IPS-11a (cell line): ENCODE measurements at regions not wholly inside any gene's neighbourhood (a gene's known extent, or its start where the extent isn't known, plus 50 kb on each side); places are given as distances from the start of the nearest gene placed in this dataset.
"Not testable (repeated sequence)": the region's sequence is repeated elsewhere in the genome, so short reads cannot be mapped to it uniquely, and the experiment has no call there.

Source experiments
- H3K4me3 ChIP-seq: one replicate; pipeline ENCODE4 v1.5.1; 2013; ENCODE audit warnings: low read depth, low read length, control low read depth

DNA sequence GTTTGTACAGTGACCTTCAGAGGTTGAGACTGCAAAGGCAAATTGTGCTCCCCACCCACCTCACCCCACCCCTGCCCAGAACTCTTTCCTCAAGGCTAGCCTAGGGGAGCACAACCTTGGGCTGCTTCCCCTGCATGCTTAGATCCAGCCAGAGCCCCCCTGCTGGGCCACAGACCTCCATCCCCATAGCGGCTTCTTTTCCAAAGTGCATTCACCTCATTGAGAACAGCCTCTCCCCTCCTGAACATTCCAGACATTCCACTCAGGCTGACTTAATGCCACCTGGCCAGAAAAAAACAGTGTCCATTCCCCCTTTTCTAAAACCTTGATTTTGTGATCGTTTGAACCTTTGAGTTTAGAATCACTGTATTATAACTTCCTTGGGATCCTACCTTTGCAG, 124.4 kb upstream of the TOPAZ1 start:
- no peak overlapping the region for H3K4me3 ChIP-seq

- H3K4me3 ChIP-seq = no peak overlapping the region
Measured at GRCh38 chr3:44117736-44118135, 124.0 kb upstream of the TOPAZ1 start.

DNA sequence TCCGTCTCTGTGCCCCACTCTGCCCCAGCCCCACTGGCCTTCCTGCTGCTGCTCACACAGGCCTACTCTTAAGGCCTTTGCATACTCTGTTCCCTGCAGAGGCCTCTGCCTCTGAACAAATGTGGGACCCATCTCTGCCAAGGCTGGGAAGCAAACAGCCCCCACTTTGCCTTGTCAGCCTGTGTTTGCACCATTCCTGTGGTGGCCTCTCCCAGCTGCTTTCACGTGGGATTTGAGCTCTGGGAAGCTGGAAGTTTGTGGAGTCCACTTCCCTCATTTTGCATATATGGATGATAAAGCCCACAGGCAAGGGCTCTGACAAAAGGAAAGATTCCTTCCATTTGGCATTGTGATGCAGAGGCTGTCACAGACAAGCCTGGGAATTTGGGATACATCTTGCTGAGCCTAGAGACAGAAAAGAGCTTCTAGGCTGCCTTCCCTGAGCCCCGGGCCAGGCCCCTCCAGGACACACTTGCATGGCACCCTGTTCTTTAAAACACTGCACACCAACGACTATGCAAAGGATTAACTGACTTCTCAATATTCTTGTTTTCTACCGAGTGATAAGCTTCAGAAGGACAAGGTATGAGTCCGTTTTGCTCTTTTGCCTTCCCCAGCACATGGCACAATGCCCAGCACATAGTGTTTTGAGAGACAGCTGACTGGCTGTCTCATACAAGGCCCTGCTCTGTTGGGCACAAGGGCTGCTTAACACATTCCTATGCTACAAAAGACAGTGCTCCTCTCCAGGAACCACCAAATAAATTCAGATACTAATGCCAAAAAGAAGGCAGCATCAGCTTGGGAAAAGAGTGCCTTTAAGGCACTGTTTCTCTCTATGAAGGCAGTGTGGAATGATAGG, 120.7 kb upstream of the TOPAZ1 start:
- H3K4me3 ChIP-seq = no peak overlapping the region

DNA sequence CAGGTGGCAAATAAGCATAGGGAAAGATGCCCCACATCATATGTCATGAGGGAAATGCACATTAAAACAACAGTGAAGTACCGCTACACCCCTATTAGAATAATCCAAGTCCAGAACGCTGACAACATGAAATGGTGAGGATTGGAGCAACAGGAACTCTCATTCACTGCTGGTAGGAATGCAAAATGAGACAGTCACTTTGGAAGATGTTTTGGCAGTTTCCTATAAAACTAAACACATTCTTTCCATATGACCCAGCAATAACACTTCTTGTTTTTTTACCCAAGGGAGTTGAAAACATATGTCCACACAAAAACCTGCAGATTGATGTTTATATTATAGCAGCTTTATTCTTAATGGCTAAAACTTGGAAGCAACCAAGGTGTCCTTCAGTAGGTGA, 116.4 kb upstream of the TOPAZ1 start:
- no peak overlapping the region for H3K4me3 ChIP-seq

DNA sequence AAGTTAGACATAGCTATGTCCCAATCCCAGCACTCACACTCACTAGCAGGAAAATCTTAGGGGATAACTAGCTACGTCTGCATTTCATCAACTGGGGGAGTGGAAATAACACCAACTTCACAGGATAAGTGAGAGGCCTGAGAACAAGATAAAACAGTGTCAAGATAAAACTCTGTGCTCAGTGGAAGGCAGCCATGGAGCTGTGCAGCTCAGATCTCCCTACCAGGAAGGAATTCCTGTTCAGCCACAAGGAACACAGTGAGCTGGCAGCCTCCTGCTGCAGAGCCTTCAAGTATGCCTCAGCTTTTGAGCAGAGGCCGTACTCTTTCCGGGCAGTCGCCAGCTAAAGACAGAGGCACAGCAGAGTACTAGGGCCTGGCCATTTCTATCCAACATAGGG, 115.8 kb upstream of the TOPAZ1 start:
- H3K4me3 ChIP-seq = no peak overlapping the region

- H3K4me3 ChIP-seq = no peak overlapping the region
Measured at GRCh38 chr3:44128057-44128775, 113.5 kb upstream of the TOPAZ1 start.

DNA sequence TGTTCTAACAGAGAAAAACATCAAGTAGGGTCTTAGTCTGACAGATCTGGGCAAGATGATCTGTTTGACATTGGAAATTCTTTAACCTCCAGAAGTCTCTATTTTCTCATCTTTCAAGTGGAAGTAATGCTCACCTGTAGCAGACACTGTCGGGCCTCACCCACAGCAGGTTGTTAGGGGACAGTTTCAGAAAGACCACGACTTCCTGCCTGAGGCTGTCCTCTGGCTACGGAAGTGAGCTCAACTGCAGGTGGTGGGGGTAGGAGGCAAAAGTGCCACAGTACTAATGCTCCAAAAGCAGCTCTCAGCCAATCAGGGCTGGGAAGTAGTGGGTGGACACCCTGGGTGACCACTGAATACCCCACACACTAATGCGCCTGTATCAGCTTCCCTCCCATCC, 111.4 kb upstream of the TOPAZ1 start:
- no peak overlapping the region for H3K4me3 ChIP-seq

DNA sequence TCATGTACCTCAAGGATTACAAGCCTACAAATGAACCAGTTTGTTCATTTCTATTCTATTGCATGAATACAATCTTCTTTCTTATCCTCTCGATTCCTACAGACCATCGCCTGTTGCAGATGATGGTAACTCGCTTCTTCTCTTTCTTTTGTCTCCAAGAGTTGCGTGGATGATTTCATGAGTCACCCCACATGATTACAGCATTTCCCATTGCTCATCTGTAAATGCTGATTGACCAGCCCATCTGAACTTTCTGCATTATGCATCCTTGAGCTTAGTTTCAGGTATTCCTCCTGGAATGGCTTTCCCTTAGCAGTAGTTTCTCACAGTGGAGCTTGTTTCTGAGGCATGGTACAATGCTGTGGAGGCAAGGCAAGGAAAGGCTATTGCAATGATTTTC, 109.6 kb upstream of the TOPAZ1 start:
- H3K4me3 ChIP-seq = no peak overlapping the region

DNA sequence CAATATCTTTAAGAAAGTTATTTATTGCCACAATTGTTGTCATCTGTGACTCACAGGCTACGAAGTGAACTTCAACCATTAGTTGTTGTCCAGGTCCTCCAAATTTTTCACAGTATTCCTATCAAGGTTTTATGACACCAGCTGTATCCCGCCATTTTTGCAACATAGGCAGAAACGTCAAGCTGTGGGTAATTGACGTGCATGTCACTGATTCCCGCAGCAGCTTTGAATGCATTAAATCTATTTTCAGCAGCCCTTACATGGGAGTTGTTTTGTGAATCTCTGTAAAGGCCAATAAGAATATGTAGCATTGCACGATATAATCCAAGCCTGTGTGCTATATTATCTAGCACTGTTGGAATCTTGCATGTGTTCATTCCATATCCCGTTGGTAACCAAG, 109.1 kb upstream of the TOPAZ1 start:
- H3K4me3 ChIP-seq = no peak overlapping the region

DNA sequence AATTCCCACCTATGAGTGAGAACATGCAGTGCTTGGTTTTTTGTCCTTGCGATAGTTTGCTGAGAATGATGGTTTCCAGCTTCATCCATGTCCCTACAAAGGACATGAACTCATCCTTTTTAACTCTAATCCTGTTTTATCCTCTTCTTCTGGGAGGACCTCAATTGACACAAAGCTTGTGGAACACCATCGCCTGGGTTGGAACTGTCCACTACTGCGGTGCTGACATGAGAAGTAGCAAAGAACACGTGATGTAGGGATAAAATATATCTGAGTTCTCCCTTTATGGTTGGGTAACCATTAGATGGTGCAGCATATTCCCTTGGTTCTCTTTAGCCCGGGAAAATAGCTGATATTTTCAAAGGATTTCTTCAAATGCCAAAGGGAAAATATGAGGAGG, 105.3 kb upstream of the TOPAZ1 start:
- no peak overlapping the region for H3K4me3 ChIP-seq

DNA sequence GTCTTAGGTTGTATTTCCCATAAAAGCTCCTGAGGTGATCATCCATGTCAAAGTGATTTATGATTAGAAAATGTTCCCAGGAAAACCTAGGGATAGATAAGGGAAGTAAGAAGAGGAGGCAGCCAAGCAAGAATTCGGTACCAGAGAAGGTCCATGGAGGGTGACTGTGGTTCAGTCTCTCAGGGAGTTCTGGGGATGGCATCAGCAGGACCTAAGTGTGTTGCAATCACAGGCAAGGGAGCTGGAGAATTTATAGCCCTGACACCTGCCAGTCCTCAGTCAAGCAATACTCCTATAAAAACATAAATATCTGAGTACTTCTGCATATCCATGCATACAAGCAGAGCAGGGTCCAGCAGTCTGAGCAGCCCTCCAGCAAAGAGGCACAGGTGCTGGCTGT, 95.6 kb upstream of the TOPAZ1 start:
- H3K4me3 ChIP-seq = no peak overlapping the region

DNA sequence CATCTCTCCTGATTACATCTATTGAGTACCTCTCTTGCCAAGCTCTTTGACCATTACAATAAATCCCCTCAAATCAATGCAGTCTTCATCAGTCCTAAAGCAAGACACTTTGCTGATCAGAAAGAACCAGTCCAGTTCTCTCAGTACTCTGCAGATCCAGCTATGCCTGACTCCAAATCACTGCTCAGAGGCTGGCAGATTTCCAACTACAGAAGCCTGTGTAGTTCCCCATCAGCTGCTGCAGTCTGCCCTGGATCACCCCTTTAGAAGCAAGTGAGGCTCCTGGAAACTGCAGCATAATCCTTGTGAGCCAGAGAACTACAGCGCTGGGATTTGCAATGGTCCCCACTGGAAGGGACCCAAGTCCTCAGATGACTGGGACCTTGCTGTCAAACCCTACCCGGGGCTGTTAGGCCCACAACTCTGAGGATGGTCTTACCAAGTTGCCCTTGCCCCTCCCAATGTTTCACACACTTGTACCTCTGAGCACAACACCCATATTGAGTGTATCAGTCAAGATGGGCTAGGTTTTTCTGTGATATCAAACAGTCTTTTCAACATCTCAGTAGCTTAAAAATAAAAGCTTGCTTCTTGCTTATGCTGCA, 81.9 kb upstream of the TOPAZ1 start:
- no peak overlapping the region for H3K4me3 ChIP-seq

- H3K4me3 ChIP-seq = no peak overlapping the region
Measured at GRCh38 chr3:44160818-44161217, 80.9 kb upstream of the TOPAZ1 start.

GRCh38 chr3:44171891-44172290, 69.8 kb upstream of the TOPAZ1 start:
- no peak overlapping the region for H3K4me3 ChIP-seq

DNA sequence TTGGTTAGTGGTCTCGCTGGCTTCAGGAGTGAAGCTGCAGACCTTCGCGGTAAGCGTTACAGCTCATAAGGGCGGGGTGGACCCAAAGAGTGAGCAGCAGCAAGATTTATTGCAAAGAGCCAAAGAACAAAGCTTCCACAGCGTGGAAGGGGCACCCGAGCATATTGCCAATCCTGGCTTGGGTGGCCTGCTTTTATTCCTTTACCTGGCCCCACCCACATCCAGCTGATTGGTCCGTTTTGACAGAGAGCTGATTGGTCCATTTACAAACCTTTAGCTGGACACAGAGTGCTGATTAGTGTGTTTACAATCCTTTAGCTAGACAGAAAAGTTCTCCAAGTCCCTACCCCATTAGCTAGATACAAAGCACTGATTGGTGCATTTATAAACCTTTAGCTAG, 69.0 kb upstream of the TOPAZ1 start:
- not testable (repeated sequence) for H3K4me3 ChIP-seq

- no peak overlapping the region for H3K4me3 ChIP-seq
Measured at GRCh38 chr3:44173263-44173662, 68.4 kb upstream of the TOPAZ1 start.

DNA sequence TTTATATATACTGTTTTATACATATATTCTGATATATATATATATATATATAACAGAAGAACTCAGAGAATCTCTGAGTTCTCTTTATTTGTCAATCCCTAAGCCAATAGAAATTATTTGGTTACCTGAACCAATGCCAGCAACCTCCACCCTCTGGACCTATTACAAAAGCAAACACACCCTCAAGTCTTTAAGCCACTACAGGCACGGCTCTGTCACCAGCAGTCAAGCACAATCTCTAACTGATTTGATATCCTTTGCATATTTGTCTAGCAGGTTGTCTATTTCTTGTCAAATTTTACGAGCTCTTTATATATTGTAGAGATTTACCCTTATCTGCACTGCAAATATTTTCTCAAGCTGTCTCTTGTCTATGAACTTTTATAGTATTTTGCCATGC, 66.6 kb upstream of the TOPAZ1 start:
- H3K4me3 ChIP-seq = no peak overlapping the region

GRCh38 chr3:44179246-44179645, 62.4 kb upstream of the TOPAZ1 start:
- H3K4me3 ChIP-seq = no peak overlapping the region

DNA sequence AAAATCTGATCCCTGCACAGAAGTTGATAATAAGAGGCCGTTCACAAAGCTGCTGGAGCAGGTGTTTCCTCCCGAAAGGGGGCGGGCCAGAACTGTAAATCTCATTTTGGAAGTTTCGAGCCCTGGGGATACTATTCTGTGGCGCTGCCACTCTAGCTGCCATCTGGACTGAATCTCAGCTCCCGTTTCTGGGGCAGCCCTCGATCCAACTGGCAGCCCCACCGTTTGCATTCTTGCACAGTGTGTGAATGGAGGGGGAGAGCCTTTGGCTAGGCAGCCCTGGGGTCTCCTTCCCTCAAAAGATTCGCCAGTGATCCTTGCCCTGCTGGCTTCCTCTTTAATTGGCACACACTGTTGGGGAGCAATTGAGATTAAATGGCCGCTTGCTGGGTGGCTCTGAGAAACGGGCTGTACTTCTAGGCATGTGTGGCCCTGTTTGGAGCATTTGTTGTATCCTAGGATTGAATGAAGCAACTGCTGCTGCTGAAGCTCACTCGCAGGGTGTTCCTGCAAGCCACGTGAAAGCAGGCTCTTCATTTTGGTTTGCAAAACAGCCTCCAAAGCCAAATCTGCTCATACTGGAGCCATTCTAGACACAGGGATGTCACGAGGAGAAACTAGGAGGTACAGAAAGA, 57.2 kb upstream of the TOPAZ1 start:
- H3K4me3 ChIP-seq = no peak overlapping the region

- no peak overlapping the region for H3K4me3 ChIP-seq
Measured at GRCh38 chr3:44185396-44185915, 56.2 kb upstream of the TOPAZ1 start.

DNA sequence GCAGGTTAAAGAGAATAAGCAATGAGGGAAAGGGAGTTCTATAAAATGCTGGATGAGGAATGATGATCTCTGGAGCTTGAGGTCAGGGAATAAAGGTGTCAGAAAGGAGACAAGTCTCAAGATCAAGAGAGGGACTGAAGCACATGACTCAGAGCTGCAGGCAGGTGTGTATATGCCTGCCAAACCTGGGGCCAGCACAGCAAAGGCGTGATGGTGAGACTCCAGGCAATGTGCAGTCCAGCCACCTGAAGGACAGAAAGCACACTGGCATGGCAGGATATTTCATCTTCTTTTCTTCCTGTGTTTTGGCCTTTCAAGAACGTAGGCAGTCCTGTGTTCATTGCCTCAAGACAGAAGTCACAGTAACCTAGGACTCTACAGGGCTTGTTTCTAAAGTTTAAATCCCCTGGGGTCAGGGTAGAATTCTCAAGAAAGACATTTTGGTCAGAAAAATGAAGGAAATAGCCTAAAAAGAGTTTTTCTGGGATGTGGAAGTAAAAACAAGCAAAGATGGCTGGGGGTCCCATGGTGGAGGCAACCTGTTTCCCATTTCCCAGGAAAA, 55.5 kb upstream of the TOPAZ1 start:
- no peak overlapping the region for H3K4me3 ChIP-seq
